ENCODE measurements at regions not wholly inside any gene's neighbourhood (a gene's known extent, or its start where the extent isn't known, plus 50 kb on each side); places are given as distances from the start of the nearest gene placed in this dataset.
"Not testable (repeated sequence)": the region's sequence is repeated elsewhere in the genome, so short reads cannot be mapped to it uniquely, and the experiment has no call there.

- no peak for DNase-seq
Measured at GRCh38 chr5:67617051-67617450, 420.5 kb upstream of the CD180 start.

GRCh38 chr5:67612961-67613360 lies 416.4 kb upstream of the CD180 start:
- no peak for DNase-seq

- no peak for DNase-seq
Measured at GRCh38 chr5:67610186-67610912, 413.8 kb upstream of the CD180 start.

- no peak for DNase-seq
Measured at GRCh38 chr5:67607958-67608357, 411.4 kb upstream of the CD180 start.

- DNase-seq = no peak
Measured at GRCh38 chr5:67606586-67606947, 410.0 kb upstream of the CD180 start.

GRCh38 chr5:67605730-67606585 lies 409.4 kb upstream of the CD180 start:
- no peak for DNase-seq

- DNase-seq = peak; percentile 65
Measured at GRCh38 chr5:67591491-67591890, 394.9 kb upstream of the CD180 start.

- DNase-seq = no peak
Measured at GRCh38 chr5:67588389-67588788, 391.8 kb upstream of the CD180 start.

GRCh38 chr5:67581203-67581602 lies 384.6 kb upstream of the CD180 start:
- no peak for DNase-seq

GRCh38 chr5:67578011-67578410 lies 381.4 kb upstream of the CD180 start:
- no peak for DNase-seq

- DNase-seq = no peak
Measured at GRCh38 chr5:67577424-67577823, 380.8 kb upstream of the CD180 start.

GRCh38 chr5:67576112-67576511 lies 379.5 kb upstream of the CD180 start:
- no peak for DNase-seq

- no peak for DNase-seq
Measured at GRCh38 chr5:67575087-67575486, 378.5 kb upstream of the CD180 start.

- DNase-seq = no peak
Measured at GRCh38 chr5:67561151-67561932, 364.7 kb upstream of the CD180 start.

GRCh38 chr5:67552773-67553172 lies 356.2 kb upstream of the CD180 start:
- DNase-seq = no peak

- DNase-seq = no peak
Measured at GRCh38 chr5:67549947-67550346, 353.3 kb upstream of the CD180 start.

GRCh38 chr5:67549296-67549618 lies 352.7 kb upstream of the CD180 start:
- no peak for DNase-seq

- DNase-seq = no peak
Measured at GRCh38 chr5:67548520-67549295, 352.1 kb upstream of the CD180 start.

- DNase-seq = no peak
Measured at GRCh38 chr5:67547682-67548081, 351.1 kb upstream of the CD180 start.

- DNase-seq = not testable (repeated sequence)
Measured at GRCh38 chr5:67544942-67545341, 348.3 kb upstream of the CD180 start.

- no peak for DNase-seq
Measured at GRCh38 chr5:67543720-67544270, 347.2 kb upstream of the CD180 start.

- no peak for DNase-seq
Measured at GRCh38 chr5:67542479-67542878, 345.9 kb upstream of the CD180 start.

GRCh38 chr5:67541875-67542274 lies 345.3 kb upstream of the CD180 start:
- no peak for DNase-seq

Measured in NCI-H1694 treated with DMSO at 0.1 percent for 48 hours (cell line).